SH-SY5Y (cell line): ENCODE measurements at regions not wholly inside any gene's neighbourhood (a gene's known extent, or its start where the extent isn't known, plus 50 kb on each side); places are given as distances from the start of the nearest gene placed in this dataset.

Experiments
- GATA2 ChIP-seq: IDR thresholded peaks from 2 replicates; pipeline ENCODE4 v1.6.1; 2011; ENCODE audit warnings: mild to moderate bottlenecking, low read depth, low read length
- GATA3 ChIP-seq: IDR thresholded peaks from 2 replicates; pipeline ENCODE4 v1.6.1; 2011; ENCODE audit warnings: low read depth, mild to moderate bottlenecking, low read length, moderate library complexity

DNA sequence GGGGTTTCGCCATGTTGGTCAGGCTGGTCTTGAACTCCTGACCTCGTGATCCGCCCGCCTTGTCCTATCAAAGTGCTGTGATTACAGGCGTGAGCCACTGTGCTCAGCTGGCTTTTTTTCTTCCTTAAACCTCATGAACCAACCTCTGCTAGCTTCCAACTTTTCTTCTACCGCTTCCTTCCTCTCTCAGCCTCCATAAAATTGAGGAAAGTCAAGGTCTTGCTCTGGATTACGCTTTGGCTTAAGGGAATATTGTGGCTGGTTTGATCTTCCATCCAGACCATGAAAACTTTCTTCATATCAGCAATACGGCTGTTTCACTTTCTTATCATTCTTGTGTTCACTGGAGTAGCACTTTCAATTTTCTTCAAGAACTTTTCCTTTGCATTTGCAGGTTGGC is 57.5 kb upstream of the SDK2 start:
- TF ChIP-seq GATA3 (no peak), GATA2 (no peak)
